ENCODE measurements at regions not wholly inside any gene's neighbourhood (a gene's known extent, or its start where the extent isn't known, plus 50 kb on each side); places are given as distances from the start of the nearest gene placed in this dataset.

DNA sequence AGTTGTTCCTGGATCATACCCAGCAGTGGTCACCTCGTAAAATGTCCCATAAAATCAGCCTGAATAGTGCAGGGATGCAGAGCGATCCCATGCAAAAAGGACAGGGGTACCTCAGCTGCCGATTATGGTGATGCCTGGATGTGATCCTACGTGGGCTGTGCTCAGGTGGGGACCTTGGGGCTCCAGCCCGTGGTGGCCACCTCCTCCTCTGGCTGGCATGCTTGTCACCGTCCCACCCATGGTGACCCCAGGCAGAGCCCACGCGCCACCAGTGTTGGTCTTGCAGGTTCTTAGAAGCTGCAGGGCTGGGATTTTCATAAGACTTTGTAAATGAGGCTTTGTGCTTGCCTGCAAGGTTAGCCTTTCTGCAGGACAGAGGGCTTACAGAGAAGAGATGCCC lies 97.2 kb downstream of the GLRX3 start:
- Histone ChIP-seq H3K4me3 (no peak overlapping the region), H3K27ac (no peak overlapping the region), H3K36me3 (no peaks in the 10 kb centered on the region), H3K9me3 (no peaks in the 10 kb centered on the region), H3K9ac (ENCODE audit: low read depth in 2 of 2, low read length in 2 of 2) (no peak overlapping the region), H3K27me3 (no peaks in the 10 kb centered on the region), H3K4me1 (no peaks in the 10 kb centered on the region)
- no peak for DNase-seq
- TF ChIP-seq, protein P1, sequence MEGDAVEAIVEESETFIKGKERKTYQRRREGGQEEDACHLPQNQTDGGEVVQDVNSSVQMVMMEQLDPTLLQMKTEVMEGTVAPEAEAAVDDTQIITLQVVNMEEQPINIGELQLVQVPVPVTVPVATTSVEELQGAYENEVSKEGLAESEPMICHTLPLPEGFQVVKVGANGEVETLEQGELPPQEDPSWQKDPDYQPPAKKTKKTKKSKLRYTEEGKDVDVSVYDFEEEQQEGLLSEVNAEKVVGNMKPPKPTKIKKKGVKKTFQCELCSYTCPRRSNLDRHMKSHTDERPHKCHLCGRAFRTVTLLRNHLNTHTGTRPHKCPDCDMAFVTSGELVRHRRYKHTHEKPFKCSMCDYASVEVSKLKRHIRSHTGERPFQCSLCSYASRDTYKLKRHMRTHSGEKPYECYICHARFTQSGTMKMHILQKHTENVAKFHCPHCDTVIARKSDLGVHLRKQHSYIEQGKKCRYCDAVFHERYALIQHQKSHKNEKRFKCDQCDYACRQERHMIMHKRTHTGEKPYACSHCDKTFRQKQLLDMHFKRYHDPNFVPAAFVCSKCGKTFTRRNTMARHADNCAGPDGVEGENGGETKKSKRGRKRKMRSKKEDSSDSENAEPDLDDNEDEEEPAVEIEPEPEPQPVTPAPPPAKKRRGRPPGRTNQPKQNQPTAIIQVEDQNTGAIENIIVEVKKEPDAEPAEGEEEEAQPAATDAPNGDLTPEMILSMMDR (IDR thresholded peaks at IDR 0.05) = no peak
- intact Hi-C loops (cut with DNase I) = no loop called here

DNA sequence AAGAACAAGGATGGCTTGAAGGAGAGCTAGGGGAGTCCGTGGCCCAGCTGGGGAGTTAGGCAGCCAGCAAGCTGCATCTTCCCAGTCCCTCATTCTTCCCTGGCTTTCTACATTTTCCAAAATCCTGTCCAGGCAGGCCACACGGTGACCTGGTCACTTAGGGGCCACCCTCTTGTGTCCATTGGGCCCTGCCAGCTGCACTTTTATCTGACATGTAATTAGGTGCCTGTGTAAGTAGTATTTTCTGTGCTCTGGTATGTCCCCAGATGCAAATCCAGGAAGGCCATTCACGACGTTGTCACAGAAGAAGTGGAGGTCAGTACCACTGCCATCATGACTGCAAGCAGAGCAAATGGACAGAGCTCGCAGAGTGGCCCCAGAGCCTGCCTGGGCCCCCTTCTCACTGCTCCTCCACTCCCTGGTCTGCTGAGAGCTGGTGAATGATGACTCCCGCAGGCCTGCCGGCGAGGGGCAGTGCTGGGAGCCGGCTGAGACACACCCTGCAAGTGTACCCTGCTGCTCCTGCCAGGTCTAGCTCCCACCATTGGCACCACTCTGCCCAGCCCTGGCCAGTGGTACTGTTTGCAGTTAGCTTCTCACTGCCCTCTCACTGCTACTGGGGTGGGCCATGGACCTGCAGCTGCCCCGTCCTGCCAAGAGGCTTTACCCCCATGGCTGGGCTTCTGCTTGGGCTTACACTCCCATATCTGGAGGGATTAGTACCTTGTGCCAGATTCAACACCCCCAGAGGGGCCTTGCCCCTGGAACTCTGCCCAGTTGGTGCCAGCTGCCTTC lies 98.2 kb downstream of the GLRX3 start:
- H3K27me3 ChIP-seq = no peaks in the 10 kb centered on the region
- intact Hi-C loops (cut with DNase I) = no loop called here
- no peak overlapping the region for H3K27ac ChIP-seq
- no peaks in the 10 kb centered on the region for H3K36me3 ChIP-seq
- TF ChIP-seq, protein P1 (IDR thresholded peaks at IDR 0.05) = no peak
- H3K9ac ChIP-seq (ENCODE audit: low read depth in 2 of 2, low read length in 2 of 2) = no peak overlapping the region
- no peak for DNase-seq
- no peak overlapping the region for H3K4me3 ChIP-seq
- no peaks in the 10 kb centered on the region for H3K9me3 ChIP-seq
- H3K4me1 ChIP-seq = no peaks in the 10 kb centered on the region

DNA sequence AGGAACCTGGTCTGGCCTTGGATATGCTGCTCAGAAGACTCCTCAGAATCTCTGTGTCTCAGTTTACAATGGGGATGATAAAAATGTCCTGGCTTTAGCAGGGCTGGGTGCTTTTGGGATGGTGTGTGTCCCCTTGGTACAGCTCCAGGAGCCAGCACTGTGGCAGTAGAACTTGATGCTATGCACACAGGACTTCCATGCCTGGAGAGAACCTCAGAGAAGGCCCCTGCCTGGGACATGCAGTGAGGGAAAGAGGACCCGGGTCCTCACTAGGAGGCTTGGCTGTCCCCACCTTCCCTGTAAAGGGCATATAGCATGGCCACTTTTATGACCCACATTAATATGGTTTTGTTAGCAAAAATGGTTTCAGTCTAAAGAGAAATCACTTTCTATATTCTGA lies 100.5 kb downstream of the GLRX3 start:
- H3K36me3 ChIP-seq = no peaks in the 10 kb centered on the region
- H3K9me3 ChIP-seq = no peaks in the 10 kb centered on the region
- H3K4me1 ChIP-seq = no peaks in the 10 kb centered on the region
- H3K27me3 ChIP-seq = no peaks in the 10 kb centered on the region
- no peak for DNase-seq
- no peak overlapping the region for H3K27ac ChIP-seq
- TF ChIP-seq, protein P1 (IDR thresholded peaks at IDR 0.05) = no peak
- no peak overlapping the region for H3K4me3 ChIP-seq
- H3K9ac ChIP-seq (ENCODE audit: low read depth in 2 of 2, low read length in 2 of 2) = no peak overlapping the region
- intact Hi-C loops (cut with DNase I) = no loop called here

DNA sequence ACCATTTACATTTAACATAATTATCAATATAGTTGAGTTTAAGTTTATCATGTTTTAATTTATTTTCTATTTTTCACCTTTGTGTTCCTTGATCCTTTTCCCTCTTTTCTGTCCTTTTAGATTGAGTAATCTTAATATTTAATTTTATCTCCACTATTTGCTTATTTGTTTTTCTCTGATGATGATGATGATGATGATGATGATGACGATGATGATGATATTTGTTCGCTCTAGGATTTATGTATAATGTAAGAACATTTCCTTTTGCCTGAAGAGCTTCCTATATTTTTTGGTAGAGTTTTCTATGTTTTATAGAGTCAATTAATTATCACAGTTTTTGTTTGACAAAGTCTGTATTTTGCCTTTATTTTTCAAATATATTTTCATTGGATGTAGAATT lies 104.2 kb downstream of the GLRX3 start:
- Histone ChIP-seq H3K9me3 (no peaks in the 10 kb centered on the region), H3K27me3 (no peaks in the 10 kb centered on the region), H3K9ac (ENCODE audit: low read depth in 2 of 2, low read length in 2 of 2) (no peak overlapping the region), H3K36me3 (no peaks in the 10 kb centered on the region), H3K4me1 (no peaks in the 10 kb centered on the region), H3K4me3 (no peak overlapping the region), H3K27ac (no peak overlapping the region)
- TF ChIP-seq, protein P1 (IDR thresholded peaks at IDR 0.05) = no peak
- no peak for DNase-seq
- intact Hi-C loops (cut with DNase I) = no loop called here

DNA sequence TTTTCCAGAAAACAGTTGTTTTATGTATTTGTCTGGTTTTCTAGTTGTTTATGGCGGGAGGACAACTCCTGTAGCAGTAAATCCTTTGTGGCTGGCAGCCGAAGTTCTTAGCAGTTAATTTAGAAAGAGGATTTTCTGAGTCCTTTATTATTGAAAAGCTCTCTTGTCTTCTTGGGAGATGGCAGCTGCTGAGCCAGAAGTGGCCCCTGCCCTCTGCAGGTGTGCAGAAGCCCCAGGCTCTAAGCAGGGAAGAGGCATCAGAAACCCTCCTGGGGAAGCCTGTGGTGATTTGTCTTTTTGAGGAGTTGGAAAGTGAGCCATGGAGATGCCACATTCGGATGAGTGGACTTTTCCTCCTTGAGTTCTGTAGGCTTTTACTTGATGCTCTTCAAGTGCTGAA lies 106.3 kb downstream of the GLRX3 start:
- TF ChIP-seq, protein P1 (IDR thresholded peaks at IDR 0.05) = no peak
- no peak for DNase-seq
- H3K36me3 ChIP-seq = no peaks in the 10 kb centered on the region
- intact Hi-C loops (cut with DNase I) = no loop called here
- no peak overlapping the region for H3K9ac ChIP-seq (ENCODE audit: low read depth in 2 of 2, low read length in 2 of 2)
- H3K27ac ChIP-seq = no peak overlapping the region
- no peaks in the 10 kb centered on the region for H3K4me1 ChIP-seq
- no peak overlapping the region for H3K4me3 ChIP-seq
- H3K27me3 ChIP-seq = no peaks in the 10 kb centered on the region
- H3K9me3 ChIP-seq = no peaks in the 10 kb centered on the region
